ENCODE measurements at regions not wholly inside any gene's neighbourhood (a gene's known extent, or its start where the extent isn't known, plus 50 kb on each side); places are given as distances from the start of the nearest gene placed in this dataset.

- TF ChIP-seq LEF1 (IDR thresholded peaks at IDR 0.05; ENCODE audit: borderline replicate concordance) (no peak), SUZ12 (IDR thresholded peaks at IDR 0.05) (no peak), BHLHE40 (IDR thresholded peaks at IDR 0.05; ENCODE audit: borderline replicate concordance) (no peak), FOXM1 (IDR thresholded peaks at IDR 0.05; ENCODE audit: borderline replicate concordance) (no peak), FOXK2 (IDR thresholded peaks at IDR 0.05) (no peak), SP1 (IDR thresholded peaks at IDR 0.05) (no peak), ARNT (IDR thresholded peaks at IDR 0.05) (no peak), NFRKB (IDR thresholded peaks at IDR 0.05) (no peak), TARDBP (IDR thresholded peaks at IDR 0.05) (no peak), ELF4 (IDR thresholded peaks at IDR 0.05) (no peak), FOXA1 (IDR thresholded peaks at IDR 0.05) (no peak), ZNF384 (IDR thresholded peaks at IDR 0.05) (no peak), L3MBTL2 (conservative IDR thresholded peaks at IDR 0.05) (no peak)
- TF ChIP-seq, protein P1, sequence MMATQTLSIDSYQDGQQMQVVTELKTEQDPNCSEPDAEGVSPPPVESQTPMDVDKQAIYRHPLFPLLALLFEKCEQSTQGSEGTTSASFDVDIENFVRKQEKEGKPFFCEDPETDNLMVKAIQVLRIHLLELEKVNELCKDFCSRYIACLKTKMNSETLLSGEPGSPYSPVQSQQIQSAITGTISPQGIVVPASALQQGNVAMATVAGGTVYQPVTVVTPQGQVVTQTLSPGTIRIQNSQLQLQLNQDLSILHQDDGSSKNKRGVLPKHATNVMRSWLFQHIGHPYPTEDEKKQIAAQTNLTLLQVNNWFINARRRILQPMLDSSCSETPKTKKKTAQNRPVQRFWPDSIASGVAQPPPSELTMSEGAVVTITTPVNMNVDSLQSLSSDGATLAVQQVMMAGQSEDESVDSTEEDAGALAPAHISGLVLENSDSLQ (IDR thresholded peaks at IDR 0.05): no peak
Measured at GRCh38 chr18:78781601-78781960, 198.0 kb upstream of the SALL3 start.
